Natural killer cell (primary cell): ENCODE measurements at regions not wholly inside any gene's neighbourhood (a gene's known extent, or its start where the extent isn't known, plus 50 kb on each side); places are given as distances from the start of the nearest gene placed in this dataset.

Source experiments
- ATAC-seq, 3 donors: fragments of 150-1000 bp in 2 of 3; fragments of 200-7000 bp in 1 of 3; cut with Tn5 transposase; 1 replicate in 1 of 3; 2 replicates in 2 of 3; pipeline ENCODE4 v1.10.0; 2021; ENCODE audit warnings: mild to moderate bottlenecking in 2 of 3, moderate library complexity in 2 of 3
- DNase-seq, 2 donors: peaks; one replicate each; pipeline versions ENCODE4 v3.0.0 to v3.0.0-alpha.2; 2013 to 2021; ENCODE audit warnings: mixed read lengths in 1 of 2
- H3K27ac ChIP-seq: one replicate; pipeline ENCODE4 v1.5.1; 2013; ENCODE audit warnings: mild to moderate bottlenecking, low read length
- H3K27me3 ChIP-seq: one replicate; pipeline ENCODE4 v1.6.1; 2013; ENCODE audit warnings: low read length; ENCODE audit not compliant: control insufficient read depth, insufficient read depth
- H3K36me3 ChIP-seq: one replicate; pipeline ENCODE4 v1.6.1; 2013; ENCODE audit warnings: low read length; ENCODE audit not compliant: control insufficient read depth, insufficient read depth
- H3K4me1 ChIP-seq: one replicate; pipeline ENCODE4 v1.6.1; 2013; ENCODE audit warnings: low read length; ENCODE audit not compliant: control insufficient read depth, insufficient read depth
- H3K4me3 ChIP-seq: one replicate; pipeline ENCODE4 v1.5.1; 2013; ENCODE audit warnings: low read length
- H3K9me3 ChIP-seq: one replicate; pipeline ENCODE4 v1.6.1; 2013; ENCODE audit warnings: low read length; ENCODE audit not compliant: control insufficient read depth, insufficient read depth
- H3K27ac Mint-ChIP-seq, 2 donors: one replicate each; pipeline ENCODE4 v1.8.0; 2022; ENCODE audit warnings: mild to moderate bottlenecking in 2 of 2, mixed read lengths in 2 of 2, moderate library complexity in 1 of 2
- H3K27me3 Mint-ChIP-seq, 2 donors: one replicate each; pipeline ENCODE4 v1.8.0; 2022; ENCODE audit warnings: low read depth in 2 of 2, mixed read lengths in 2 of 2
- H3K36me3 Mint-ChIP-seq: one replicate; pipeline ENCODE4 v1.8.0; 2022; ENCODE audit warnings: mixed read lengths
- H3K4me1 Mint-ChIP-seq, 2 donors: one replicate each; pipeline ENCODE4 v1.8.0; 2022; ENCODE audit warnings: mixed read lengths in 2 of 2
- H3K4me3 Mint-ChIP-seq: one replicate; pipeline ENCODE4 v1.8.0; 2022; ENCODE audit warnings: mild to moderate bottlenecking, moderate library complexity, mixed read lengths
- H3K9me3 Mint-ChIP-seq, 2 donors: one replicate each; pipeline ENCODE4 v1.8.0; 2022; ENCODE audit warnings: mixed read lengths in 2 of 2
- WGBS: methylation state at CpG from one replicate; pipeline ENCODE4 v1.1.7; 2013; ENCODE audit warnings: missing lambda C conversion rate; ENCODE audit not compliant: insufficient coverage; 5-methylcytosine and 5-hydroxymethylcytosine counted together
- intact Hi-C: fragments of 100-400 bp; cut with micrococcal nuclease; formaldehyde crosslinking; loops from one replicate; pipeline ENCODE4 v1.14.2; 2022
- TF ChIP-seq, protein P1 (sequence below): fragments of 200-600 bp; IDR thresholded peaks from one replicate; pipeline ENCODE4 v1.8.0; 2022; ENCODE audit warnings: antibody characterized with exemption

DNA sequence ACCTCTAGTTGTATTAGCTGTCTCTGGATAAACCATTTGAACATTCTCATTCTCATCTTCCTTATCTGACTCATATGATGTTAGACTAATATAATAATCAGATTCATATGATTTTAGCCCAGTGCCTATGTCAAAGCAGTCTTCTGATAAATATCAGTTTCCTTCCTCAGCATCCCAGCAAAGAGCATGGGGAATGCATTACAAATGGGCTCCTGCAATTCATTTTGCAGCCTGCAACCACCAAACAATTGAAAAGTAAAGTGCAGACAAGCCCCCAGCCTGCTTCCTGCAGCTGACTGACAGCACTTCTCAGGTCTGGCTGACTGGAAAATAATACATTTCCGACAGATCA, 78.2 kb upstream of the STAC start:
- DNase-seq (no peak), ATAC-seq (no peak)
- intact Hi-C loops = no loop called here
- Mint-ChIP-seq H3K36me3 (no peaks in the 10 kb centered on the region), H3K27ac (no peak overlapping the region), H3K4me3 (no peak overlapping the region), H3K27me3 (no peaks in the 10 kb centered on the region), H3K9me3 (peaks cover 2 to 8% of the 10 kb centered on the region in 2 donors), H3K4me1 (no peaks in the 10 kb centered on the region)
- Histone ChIP-seq H3K4me1 (no peaks in the 10 kb centered on the region), H3K36me3 (no peaks in the 10 kb centered on the region), H3K9me3 (no peaks in the 10 kb centered on the region), H3K27ac (no peak overlapping the region), H3K27me3 (no peaks in the 10 kb centered on the region), H3K4me3 (no peak overlapping the region)
- TF ChIP-seq, protein P1, sequence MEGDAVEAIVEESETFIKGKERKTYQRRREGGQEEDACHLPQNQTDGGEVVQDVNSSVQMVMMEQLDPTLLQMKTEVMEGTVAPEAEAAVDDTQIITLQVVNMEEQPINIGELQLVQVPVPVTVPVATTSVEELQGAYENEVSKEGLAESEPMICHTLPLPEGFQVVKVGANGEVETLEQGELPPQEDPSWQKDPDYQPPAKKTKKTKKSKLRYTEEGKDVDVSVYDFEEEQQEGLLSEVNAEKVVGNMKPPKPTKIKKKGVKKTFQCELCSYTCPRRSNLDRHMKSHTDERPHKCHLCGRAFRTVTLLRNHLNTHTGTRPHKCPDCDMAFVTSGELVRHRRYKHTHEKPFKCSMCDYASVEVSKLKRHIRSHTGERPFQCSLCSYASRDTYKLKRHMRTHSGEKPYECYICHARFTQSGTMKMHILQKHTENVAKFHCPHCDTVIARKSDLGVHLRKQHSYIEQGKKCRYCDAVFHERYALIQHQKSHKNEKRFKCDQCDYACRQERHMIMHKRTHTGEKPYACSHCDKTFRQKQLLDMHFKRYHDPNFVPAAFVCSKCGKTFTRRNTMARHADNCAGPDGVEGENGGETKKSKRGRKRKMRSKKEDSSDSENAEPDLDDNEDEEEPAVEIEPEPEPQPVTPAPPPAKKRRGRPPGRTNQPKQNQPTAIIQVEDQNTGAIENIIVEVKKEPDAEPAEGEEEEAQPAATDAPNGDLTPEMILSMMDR = no peak
- 27% methylated on average over 1 of the region's 1 CpG for WGBS

DNA sequence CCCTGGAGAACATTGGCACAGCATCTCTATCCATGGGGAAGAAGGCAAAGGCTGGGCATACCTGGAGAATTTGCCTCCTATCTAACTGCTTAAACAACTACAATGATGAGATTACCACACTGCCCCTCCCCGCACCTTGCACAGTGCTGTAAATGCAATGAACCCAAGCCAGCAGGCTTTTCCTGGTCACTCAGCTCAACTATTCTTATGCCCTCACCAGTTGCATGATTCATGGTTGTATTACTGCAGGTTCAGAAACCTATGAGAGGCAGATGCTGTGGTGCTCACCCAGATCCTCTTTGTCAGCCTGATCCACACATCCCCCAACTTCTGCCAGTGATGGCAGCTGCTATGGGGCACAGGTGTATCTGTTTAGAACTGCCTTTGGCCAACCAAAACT, 77.7 kb upstream of the STAC start:
- no peak overlapping the region for H3K27ac Mint-ChIP-seq
- no peaks in the 10 kb centered on the region for H3K4me1 ChIP-seq
- peaks cover 2 to 8% of the 10 kb centered on the region in 2 donors for H3K9me3 Mint-ChIP-seq
- 89% methylated on average over 1 of the region's 1 CpG for WGBS
- TF ChIP-seq, protein P1 = no peak
- no peak overlapping the region for H3K4me3 ChIP-seq
- H3K27ac ChIP-seq = no peak overlapping the region
- intact Hi-C loops = no loop called here
- H3K36me3 ChIP-seq = no peaks in the 10 kb centered on the region
- H3K27me3 ChIP-seq = no peaks in the 10 kb centered on the region
- H3K36me3 Mint-ChIP-seq = no peaks in the 10 kb centered on the region
- H3K9me3 ChIP-seq = no peaks in the 10 kb centered on the region
- no peak for ATAC-seq
- DNase-seq = no peak
- no peaks in the 10 kb centered on the region for H3K27me3 Mint-ChIP-seq
- H3K4me1 Mint-ChIP-seq = no peaks in the 10 kb centered on the region
- H3K4me3 Mint-ChIP-seq = no peak overlapping the region

GRCh38 chr3:36303286-36303685, 77.0 kb upstream of the STAC start:
- H3K27me3 Mint-ChIP-seq = no peaks in the 10 kb centered on the region
- 86% methylated on average over 4 of the region's 5 CpGs for WGBS
- H3K4me3 Mint-ChIP-seq = no peak overlapping the region

More at GRCh38 chr3:36303286-36303685, 77.0 kb upstream of the STAC start:
- H3K4me3 ChIP-seq = no peak overlapping the region
- no peak overlapping the region for H3K27ac ChIP-seq
- no peaks in the 10 kb centered on the region for H3K9me3 ChIP-seq
- no peak for DNase-seq
- H3K27me3 ChIP-seq = no peaks in the 10 kb centered on the region
- intact Hi-C loops = no loop called here
- peaks cover 2 to 3% of the 10 kb centered on the region in 2 donors for H3K9me3 Mint-ChIP-seq
- no peaks in the 10 kb centered on the region for H3K4me1 ChIP-seq
- H3K4me1 Mint-ChIP-seq = no peaks in the 10 kb centered on the region
- no peaks in the 10 kb centered on the region for H3K36me3 Mint-ChIP-seq
- H3K27ac Mint-ChIP-seq = no peak overlapping the region
- ATAC-seq = no peak
- H3K36me3 ChIP-seq = no peaks in the 10 kb centered on the region
- TF ChIP-seq, protein P1 = no peak
